NT2/D1 (cell line): ENCODE measurements at regions not wholly inside any gene's neighbourhood (a gene's known extent, or its start where the extent isn't known, plus 50 kb on each side); places are given as distances from the start of the nearest gene placed in this dataset.

ENCODE experiments used
- SUZ12 ChIP-seq: IDR thresholded peaks from 2 replicates; pipeline ENCODE4 v1.6.1; 2011; ENCODE audit not compliant: insufficient read length, insufficient read depth; ENCODE audit errors: extremely low read depth
- YY1 ChIP-seq: IDR thresholded peaks from 2 replicates; pipeline ENCODE4 v1.6.1; 2011; ENCODE audit not compliant: insufficient read length, insufficient read depth
- ZNF274 ChIP-seq: IDR thresholded peaks from 2 replicates; pipeline ENCODE4 v1.6.1; 2011; ENCODE audit warnings: mild to moderate bottlenecking, low read depth, low read length

DNA sequence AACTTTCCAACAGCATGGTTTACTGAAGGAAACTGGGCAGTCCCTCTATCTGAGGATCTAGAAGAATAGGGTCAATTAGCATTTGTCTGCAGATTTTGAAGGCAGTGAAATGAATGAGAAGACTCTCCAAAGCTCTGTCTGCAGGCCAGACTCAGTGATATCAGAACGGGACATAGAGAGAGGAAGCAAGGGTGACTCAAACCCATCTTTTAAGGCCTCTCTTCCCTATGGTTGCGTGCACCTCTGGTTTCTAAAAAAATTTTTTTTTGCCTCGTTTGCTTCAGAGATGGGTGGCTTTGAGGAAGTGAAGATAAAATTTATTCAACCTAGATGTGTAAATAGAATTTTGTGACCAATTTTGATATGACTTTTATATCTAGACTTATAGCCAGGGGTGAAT lies 71.9 kb upstream of the HOXC13 start:
- TF ChIP-seq YY1 (no peak), ZNF274 (no peak), SUZ12 (no peak)
